GM06990 (cell line): ENCODE measurements at regions not wholly inside any gene's neighbourhood (a gene's known extent, or its start where the extent isn't known, plus 50 kb on each side); places are given as distances from the start of the nearest gene placed in this dataset.

ENCODE experiments used
- DNase-seq: peaks from one replicate; pipeline ENCODE4 v3.0.0-alpha.2; 2011; ENCODE audit not compliant: insufficient read length; ENCODE audit errors: extremely low read depth
- H3K27me3 ChIP-seq: replicated peaks from 2 replicates; pipeline ENCODE4 v1.6.0; 2011; ENCODE audit warnings: low read length; ENCODE audit not compliant: control insufficient read depth, insufficient read depth
- H3K36me3 ChIP-seq: 2 replicates; pipeline ENCODE4 v1.5.1; 2011; ENCODE audit warnings: low read length; ENCODE audit not compliant: control insufficient read depth, insufficient read depth
- H3K4me3 ChIP-seq: replicated peaks from 2 replicates; pipeline ENCODE4 v1.5.1; 2011; ENCODE audit warnings: low read depth, mild to moderate bottlenecking, control low read depth, low read length
- TF ChIP-seq, protein P1 (sequence below): IDR thresholded peaks from 2 replicates; pipeline ENCODE4 v1.5.1; 2011; ENCODE audit warnings: low read length, control low read depth, mild to moderate bottlenecking, inconsistent platforms; ENCODE audit not compliant: insufficient read depth, poor library complexity, severe bottlenecking

- TF ChIP-seq, protein P1, sequence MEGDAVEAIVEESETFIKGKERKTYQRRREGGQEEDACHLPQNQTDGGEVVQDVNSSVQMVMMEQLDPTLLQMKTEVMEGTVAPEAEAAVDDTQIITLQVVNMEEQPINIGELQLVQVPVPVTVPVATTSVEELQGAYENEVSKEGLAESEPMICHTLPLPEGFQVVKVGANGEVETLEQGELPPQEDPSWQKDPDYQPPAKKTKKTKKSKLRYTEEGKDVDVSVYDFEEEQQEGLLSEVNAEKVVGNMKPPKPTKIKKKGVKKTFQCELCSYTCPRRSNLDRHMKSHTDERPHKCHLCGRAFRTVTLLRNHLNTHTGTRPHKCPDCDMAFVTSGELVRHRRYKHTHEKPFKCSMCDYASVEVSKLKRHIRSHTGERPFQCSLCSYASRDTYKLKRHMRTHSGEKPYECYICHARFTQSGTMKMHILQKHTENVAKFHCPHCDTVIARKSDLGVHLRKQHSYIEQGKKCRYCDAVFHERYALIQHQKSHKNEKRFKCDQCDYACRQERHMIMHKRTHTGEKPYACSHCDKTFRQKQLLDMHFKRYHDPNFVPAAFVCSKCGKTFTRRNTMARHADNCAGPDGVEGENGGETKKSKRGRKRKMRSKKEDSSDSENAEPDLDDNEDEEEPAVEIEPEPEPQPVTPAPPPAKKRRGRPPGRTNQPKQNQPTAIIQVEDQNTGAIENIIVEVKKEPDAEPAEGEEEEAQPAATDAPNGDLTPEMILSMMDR = no peak
- no peaks in the 10 kb centered on the region for H3K27me3 ChIP-seq
- H3K36me3 ChIP-seq = no peaks in the 10 kb centered on the region
- DNase-seq = no peak
- no peak overlapping the region for H3K4me3 ChIP-seq
Observed at GRCh38 chr9:27940535-27940934, 367.3 kb upstream of the C9orf72 start.

DNA sequence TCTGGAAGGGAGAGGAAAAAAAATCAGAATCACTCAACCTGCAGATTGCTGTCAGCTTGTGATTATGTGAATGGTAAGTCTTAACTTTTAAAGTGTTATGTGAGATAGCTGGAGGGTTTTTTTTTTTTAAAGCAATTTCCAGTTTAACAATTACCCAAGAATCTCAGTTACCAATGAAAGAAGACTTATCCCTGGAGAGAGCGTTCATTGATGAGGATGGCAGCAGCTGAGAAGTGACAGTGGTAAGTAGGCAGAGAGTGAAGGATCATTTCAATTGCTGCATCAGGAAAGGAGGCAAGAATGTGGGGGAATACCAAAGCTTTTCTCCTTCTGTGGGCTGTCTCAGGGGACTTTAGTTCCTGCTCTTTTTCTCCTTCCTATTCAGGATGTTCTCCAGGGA is 370.2 kb upstream of the C9orf72 start:
- no peaks in the 10 kb centered on the region for H3K36me3 ChIP-seq
- no peak for DNase-seq
- no peaks in the 10 kb centered on the region for H3K27me3 ChIP-seq
- H3K4me3 ChIP-seq = no peak overlapping the region
- TF ChIP-seq, protein P1 = no peak

GRCh38 chr9:27945386-27945785 is 372.1 kb upstream of the C9orf72 start:
- DNase-seq = no peak
- TF ChIP-seq, protein P1 = no peak
- no peak overlapping the region for H3K4me3 ChIP-seq
- H3K36me3 ChIP-seq = no peaks in the 10 kb centered on the region
- H3K27me3 ChIP-seq = no peaks in the 10 kb centered on the region

GRCh38 chr9:27950382-27950781 is 377.1 kb upstream of the C9orf72 start:
- H3K36me3 ChIP-seq = no peaks in the 10 kb centered on the region
- TF ChIP-seq, protein P1 = no peak
- no peaks in the 10 kb centered on the region for H3K27me3 ChIP-seq
- no peak overlapping the region for H3K4me3 ChIP-seq
- DNase-seq = no peak

- no peaks in the 10 kb centered on the region for H3K27me3 ChIP-seq
- no peak overlapping the region for H3K4me3 ChIP-seq
- no peak for DNase-seq
- TF ChIP-seq, protein P1 = no peak
- no peaks in the 10 kb centered on the region for H3K36me3 ChIP-seq
Observed at GRCh38 chr9:27954858-27955257, 381.6 kb upstream of the C9orf72 start.

DNA sequence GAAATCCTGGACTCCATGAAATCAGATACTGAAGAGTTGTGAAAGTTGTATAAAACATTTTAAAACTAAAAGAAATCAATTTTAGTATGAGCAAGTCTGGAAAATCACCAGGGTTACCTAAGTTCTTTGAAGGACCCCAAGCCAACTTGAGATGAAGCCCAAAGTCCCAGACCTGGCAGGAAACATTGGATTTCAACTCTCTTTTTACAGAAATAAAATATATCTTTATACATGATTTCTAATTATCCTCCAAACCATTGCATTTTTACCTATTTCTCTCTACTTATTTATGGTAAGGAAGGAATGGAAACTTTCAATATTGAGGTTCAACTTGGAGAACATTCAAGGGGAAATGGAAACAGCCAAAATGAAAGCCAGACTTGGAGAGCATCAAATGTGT is 390.6 kb upstream of the C9orf72 start:
- DNase-seq = no peak
- Histone ChIP-seq H3K27me3 (no peaks in the 10 kb centered on the region), H3K4me3 (no peak overlapping the region), H3K36me3 (no peaks in the 10 kb centered on the region)
- TF ChIP-seq, protein P1 = no peak
